ENCODE measurements at regions not wholly inside any gene's neighbourhood (a gene's known extent, or its start where the extent isn't known, plus 50 kb on each side); places are given as distances from the start of the nearest gene placed in this dataset.

DNA sequence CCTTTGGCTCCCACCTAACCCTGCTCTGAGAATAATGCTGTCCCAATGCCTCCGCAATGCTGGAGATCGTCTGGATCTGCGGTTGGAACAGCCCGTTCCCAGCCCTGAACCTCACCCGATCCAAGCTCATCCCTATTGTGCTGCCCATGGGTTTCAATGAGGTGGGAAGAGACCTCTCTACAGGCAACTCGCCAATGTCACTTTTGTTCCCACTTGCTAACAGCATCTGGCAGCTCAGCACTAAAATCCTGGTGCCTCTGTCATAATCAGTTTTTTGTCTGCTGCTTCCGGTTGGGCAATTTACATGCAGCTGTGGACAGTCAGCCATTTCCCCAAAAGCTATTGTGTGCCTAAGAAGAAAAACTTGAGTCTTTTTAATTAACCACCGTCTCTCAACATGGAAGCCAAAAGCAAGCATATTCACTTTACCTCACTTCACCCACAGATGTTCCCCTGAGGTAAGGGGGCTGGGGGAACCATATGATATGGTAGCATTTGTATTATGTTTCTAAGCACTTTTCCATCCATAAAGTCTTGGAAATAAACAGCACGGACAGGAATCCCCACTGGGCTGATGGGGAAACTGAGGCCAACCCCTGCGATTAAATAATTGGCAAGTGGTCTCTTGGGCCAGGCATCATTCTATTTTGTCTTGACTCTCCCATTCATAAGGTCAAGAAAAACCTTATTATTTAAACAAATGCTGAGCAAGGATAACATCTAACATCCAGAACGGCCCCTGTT is 159.2 kb upstream of the CDH5 start:
- no peaks in the 10 kb centered on the region for H3K79me1 ChIP-seq (ENCODE audit: low read depth, low read length)
- H2BK12ac ChIP-seq (ENCODE audit: low read depth, low read length), result 0 out of 2 replicates have a peak overlapping the region, but pooled peaks have one; percentile 29
- H2AK5ac ChIP-seq (ENCODE audit: low read depth, low read length), result no peak overlapping the region
- H3K79me2 ChIP-seq (ENCODE audit: control insufficient read depth in 1 of 2, insufficient read depth in 2 of 2, low read length in 2 of 2), result no peaks in the 10 kb centered on the region
- no peak overlapping the region for H4K8ac ChIP-seq (ENCODE audit: extremely low read depth, insufficient read depth, low read length)
- H3K4me1 ChIP-seq (replicated peaks in 1 of 4; ENCODE audit: control insufficient read depth in 3 of 4, insufficient read depth in 4 of 4, low read length in 3 of 4), result peaks cover 0 to 5% (median 0%) of the 10 kb centered on the region in 4 experiments; a peak in 1 of 7 replicates
- H4K20me1 ChIP-seq (replicated peaks in 1 of 2; ENCODE audit: control insufficient read depth in 1 of 2, insufficient read depth in 2 of 2, low read length in 2 of 2), result no peaks in the 10 kb centered on the region
- H2BK5ac ChIP-seq (ENCODE audit: low read depth, low read length), result no peak overlapping the region
- H3K4ac ChIP-seq (replicated peaks; ENCODE audit: insufficient read length, low read depth, low read length), result no peak overlapping the region
- H3K4me3 ChIP-seq (ENCODE audit: extremely low read depth in 1 of 4, insufficient read depth in 2 of 4, low read depth in 3 of 4, low read length in 4 of 4), result no peak overlapping the region
- TF ChIP-seq JUN (IDR thresholded peaks at IDR 0.05; ENCODE audit: low read depth, low read length) (no peak), POLR2AphosphoS5 (IDR thresholded peaks at IDR 0.05; ENCODE audit: low read depth, low read length) (no peak), GTF2F1 (IDR thresholded peaks at IDR 0.05; ENCODE audit: borderline replicate concordance, low read depth, low read length) (no peak), MAFK (IDR thresholded peaks at IDR 0.05; ENCODE audit: low read depth, low read length) (no peak), CREB1 (IDR thresholded peaks at IDR 0.05) (no peak), BRCA1 (IDR thresholded peaks at IDR 0.05; ENCODE audit: low read depth, low read length) (no peak), POLR2A (IDR thresholded peaks at IDR 0.05; ENCODE audit: control extremely low read depth in 1 of 2, low read depth in 2 of 2, low read length in 2 of 2) (no peak), CHD1 (IDR thresholded peaks at IDR 0.05; ENCODE audit: low read depth, low read length) (no peak)
- TF ChIP-seq, protein P1, sequence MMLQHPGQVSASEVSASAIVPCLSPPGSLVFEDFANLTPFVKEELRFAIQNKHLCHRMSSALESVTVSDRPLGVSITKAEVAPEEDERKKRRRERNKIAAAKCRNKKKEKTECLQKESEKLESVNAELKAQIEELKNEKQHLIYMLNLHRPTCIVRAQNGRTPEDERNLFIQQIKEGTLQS (IDR thresholded peaks at IDR 0.05; ENCODE audit: insufficient read depth, low read depth, low read length), result no peak
- no peak overlapping the region for H3K4me2 ChIP-seq (ENCODE audit: insufficient read depth in 1 of 2, low read depth in 2 of 2, low read length in 2 of 2)
- H3K36me3 ChIP-seq (ENCODE audit: control insufficient read depth in 2 of 4, insufficient read depth in 4 of 4, low read length in 3 of 4), result no peaks in the 10 kb centered on the region
- no peaks in the 10 kb centered on the region for H3K23me2 ChIP-seq (ENCODE audit: low read depth, low read length)
- no peak overlapping the region for H2BK20ac ChIP-seq (ENCODE audit: low read length)
- H3K14ac ChIP-seq (ENCODE audit: insufficient read length), result no peak overlapping the region
- no peak overlapping the region for H3K23ac ChIP-seq (ENCODE audit: insufficient read length)
- no peak overlapping the region for H3K9ac ChIP-seq (replicated peaks in 1 of 4; ENCODE audit: extremely low read depth in 1 of 4, low read depth in 3 of 4, low read length in 3 of 4)
- no peak overlapping the region for H3K18ac ChIP-seq (ENCODE audit: extremely low read depth, low read length)
- no peaks in the 10 kb centered on the region for H3K9me3 ChIP-seq (ENCODE audit: insufficient read depth in 2 of 2, low read depth in 1 of 2, low read length in 1 of 2)
- DNase-seq (ENCODE audit: low read depth in 1 of 2, low spot score in 2 of 2), result peak in 1 of 2 experiments; percentile 22
- FAIRE-seq, result no peak
- POLR2A ChIA-PET (ENCODE audit: partially characterized antibody), result no interaction called here
- H4K91ac ChIP-seq (replicated peaks; ENCODE audit: insufficient read length, low read length), result no peak overlapping the region
- H2AFZ ChIP-seq (ENCODE audit: low read length), result no peak overlapping the region
- H3K27me3 ChIP-seq (replicated peaks in 1 of 4; ENCODE audit: control insufficient read depth in 3 of 4, extremely low read depth in 1 of 4, insufficient read depth in 3 of 4, low read length in 3 of 4), result no peaks in the 10 kb centered on the region
- 89% methylated on average over 11 of the region's 11 CpGs; no CpG with 5 or more reads in 1 of the 2 experiments for WGBS, 2 experiments (ENCODE audit: extremely low coverage in 1 of 2, insufficient coverage in 1 of 2, insufficient read length in 1 of 2, insufficient replicate concordance in 2 of 2, low coverage in 1 of 2, low lambda C conversion rate in 2 of 2, missing lambda C conversion rate in 1 of 2)
- H4K5ac ChIP-seq (ENCODE audit: insufficient read length, low read depth, low read length), result no peak overlapping the region
- H2BK15ac ChIP-seq (ENCODE audit: low read length), result no peak overlapping the region
- no peak overlapping the region for H3K27ac ChIP-seq (ENCODE audit: low read depth, low read length)
- no peak overlapping the region for H2BK120ac ChIP-seq (replicated peaks; ENCODE audit: low read depth, low read length)
- H3K56ac ChIP-seq (replicated peaks; ENCODE audit: insufficient read length, low read depth, low read length), result no peak overlapping the region
- CTCF ChIA-PET (ENCODE audit: partially characterized antibody), result interaction anchor here (0.6 kb wide), 1 partner anchor 413 kb away, joined by 3 read pairs; no protein-coding TSS in a partner anchor

Data from H1 (cell line).